Mucosa of rectum (tissue), 2 donors: ENCODE measurements at regions not wholly inside any gene's neighbourhood (a gene's known extent, or its start where the extent isn't known, plus 50 kb on each side); places are given as distances from the start of the nearest gene placed in this dataset.

Source experiments
- H3K27ac ChIP-seq, 2 donors: one replicate each; pipeline ENCODE4 v1.7.0; 2013; ENCODE audit warnings: inconsistent platforms in 2 of 2, low read depth in 2 of 2, low read length in 2 of 2
- H3K27me3 ChIP-seq, 2 donors: one replicate each; pipeline ENCODE4 v1.7.0; 2013; ENCODE audit warnings: low read length in 2 of 2; ENCODE audit not compliant: control insufficient read depth in 2 of 2, insufficient read depth in 2 of 2
- H3K36me3 ChIP-seq, 2 donors: one replicate each; pipeline ENCODE4 v1.7.0; 2013; ENCODE audit warnings: low read length in 2 of 2; ENCODE audit not compliant: control insufficient read depth in 2 of 2, insufficient read depth in 2 of 2
- H3K4me1 ChIP-seq, 2 donors: one replicate each; pipeline ENCODE4 v1.7.0; 2013; ENCODE audit warnings: low read length in 2 of 2, mild to moderate bottlenecking in 1 of 2; ENCODE audit not compliant: control insufficient read depth in 2 of 2, insufficient read depth in 2 of 2
- H3K4me3 ChIP-seq, 2 donors: one replicate each; pipeline ENCODE4 v1.7.0; 2013; ENCODE audit warnings: low read length in 2 of 2
- H3K9ac ChIP-seq, 2 donors: one replicate each; pipeline ENCODE4 v1.7.0; 2013; ENCODE audit warnings: low read length in 2 of 2, low read depth in 1 of 2, mild to moderate bottlenecking in 1 of 2
- H3K9me3 ChIP-seq, 2 donors: one replicate each; pipeline ENCODE4 v1.7.0; 2013; ENCODE audit warnings: low read length in 2 of 2; ENCODE audit not compliant: control insufficient read depth in 2 of 2
- donor health status: healthy.
- donor health status: Normal muscosa, but diverticular disease.

DNA sequence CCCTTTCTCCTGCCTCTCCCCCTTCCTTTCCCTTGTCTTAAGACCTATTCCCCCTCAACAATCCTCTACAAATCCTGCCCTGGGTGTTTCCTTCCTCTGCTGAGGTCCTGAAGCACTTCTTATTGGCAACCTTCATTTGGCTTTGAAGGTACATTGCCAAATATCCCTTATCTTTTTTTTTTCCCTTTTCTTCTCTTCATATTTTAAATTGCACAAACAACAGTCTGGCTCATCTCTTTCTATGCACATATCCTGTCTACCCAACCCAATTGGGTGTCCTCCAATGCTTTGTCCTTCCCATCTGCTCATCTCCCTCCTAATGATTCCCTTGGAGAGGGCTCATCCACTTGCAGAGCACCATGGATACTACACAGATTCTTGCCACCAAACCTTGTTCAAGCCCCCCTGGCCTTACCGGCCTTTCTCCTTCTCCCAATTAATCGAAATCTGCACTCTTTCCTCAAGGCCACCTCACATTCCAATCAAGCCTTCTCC lies 537.9 kb upstream of the JARID2 start:
- Histone ChIP-seq H3K27me3 (no peaks in the 10 kb centered on the region), H3K9me3 (no peaks in the 10 kb centered on the region), H3K9ac (no peak overlapping the region), H3K27ac (no peak overlapping the region), H3K36me3 (no peaks in the 10 kb centered on the region), H3K4me1 (peaks cover 0 to 2% of the 10 kb centered on the region in 2 donors), H3K4me3 (no peak overlapping the region)

DNA sequence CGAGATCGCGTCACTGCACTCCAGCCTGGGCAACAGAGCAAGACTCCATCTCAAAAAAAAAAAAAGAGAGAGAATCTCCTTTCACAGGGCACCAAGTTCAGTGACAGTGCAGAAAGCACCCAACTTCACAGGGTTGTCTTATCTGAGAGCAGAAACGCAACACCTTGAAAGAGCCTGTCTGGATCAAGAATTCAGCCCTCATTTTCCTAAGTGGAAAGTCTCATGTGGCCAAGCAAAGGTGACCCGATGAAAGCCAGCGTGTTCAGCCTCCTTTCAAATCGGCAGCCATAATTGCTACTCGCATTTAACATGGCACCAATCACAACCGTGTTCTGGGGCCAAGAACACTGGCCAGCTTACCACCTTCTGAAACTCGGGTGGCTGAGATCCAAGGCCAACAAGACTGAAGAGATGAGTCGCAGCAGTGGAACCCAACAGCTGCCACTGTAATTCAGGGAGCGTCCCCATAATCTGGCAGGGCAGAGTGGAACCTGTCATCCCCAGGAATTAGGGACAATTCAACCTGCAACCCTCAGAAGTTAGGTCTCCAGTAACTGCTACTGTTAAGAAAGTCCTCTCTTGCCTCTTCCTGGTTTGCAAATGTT lies 536.7 kb upstream of the JARID2 start:
- no peaks in the 10 kb centered on the region for H3K9me3 ChIP-seq

GRCh38 chr6:14709900-14710299 lies 536.0 kb upstream of the JARID2 start:
- no peak overlapping the region for H3K9ac ChIP-seq
- H3K4me1 ChIP-seq: peaks cover 0 to 2% of the 10 kb centered on the region in 2 donors
- H3K27me3 ChIP-seq: no peaks in the 10 kb centered on the region
- H3K27ac ChIP-seq: no peak overlapping the region
- no peaks in the 10 kb centered on the region for H3K36me3 ChIP-seq
- H3K4me3 ChIP-seq: no peak overlapping the region
- H3K9me3 ChIP-seq: no peaks in the 10 kb centered on the region

More for the DNA sequence above, 536.7 kb upstream of the JARID2 start:
- Histone ChIP-seq H3K36me3 (no peaks in the 10 kb centered on the region), H3K4me1 (peaks cover 0 to 2% of the 10 kb centered on the region in 2 donors), H3K27me3 (no peaks in the 10 kb centered on the region), H3K4me3 (no peak overlapping the region), H3K9ac (no peak overlapping the region), H3K27ac (no peak overlapping the region)

DNA sequence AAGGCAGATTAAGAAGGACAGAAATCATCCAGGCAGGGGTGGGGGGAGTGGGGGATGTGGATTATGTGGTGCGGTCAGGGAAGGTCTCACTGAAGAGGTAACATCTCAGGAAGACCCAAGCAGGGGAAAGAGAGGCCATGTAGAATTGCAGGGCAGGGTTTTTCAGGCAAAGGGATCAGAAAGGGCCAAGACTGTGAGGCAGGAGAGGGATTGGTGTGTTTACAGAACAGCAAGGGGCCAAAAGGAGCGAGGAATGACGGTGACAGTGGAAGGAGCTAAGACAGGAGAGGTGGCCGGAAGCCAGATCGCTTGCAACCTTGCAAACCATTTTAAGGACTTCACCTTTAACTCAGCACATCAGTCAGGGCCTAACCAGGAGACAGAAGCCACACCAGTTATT lies 535.4 kb upstream of the JARID2 start:
- Histone ChIP-seq H3K36me3 (no peaks in the 10 kb centered on the region), H3K9me3 (no peaks in the 10 kb centered on the region), H3K27ac (no peak overlapping the region), H3K27me3 (no peaks in the 10 kb centered on the region), H3K4me3 (no peak overlapping the region), H3K9ac (no peak overlapping the region), H3K4me1 (peaks cover 0 to 2% of the 10 kb centered on the region in 2 donors)

GRCh38 chr6:14711056-14711703 lies 534.7 kb upstream of the JARID2 start:
- no peaks in the 10 kb centered on the region for H3K36me3 ChIP-seq
- H3K9ac ChIP-seq: no peak overlapping the region
- H3K4me1 ChIP-seq: peaks cover 0 to 2% of the 10 kb centered on the region in 2 donors
- no peak overlapping the region for H3K27ac ChIP-seq
- no peaks in the 10 kb centered on the region for H3K27me3 ChIP-seq
- H3K4me3 ChIP-seq: no peak overlapping the region
- no peaks in the 10 kb centered on the region for H3K9me3 ChIP-seq

DNA sequence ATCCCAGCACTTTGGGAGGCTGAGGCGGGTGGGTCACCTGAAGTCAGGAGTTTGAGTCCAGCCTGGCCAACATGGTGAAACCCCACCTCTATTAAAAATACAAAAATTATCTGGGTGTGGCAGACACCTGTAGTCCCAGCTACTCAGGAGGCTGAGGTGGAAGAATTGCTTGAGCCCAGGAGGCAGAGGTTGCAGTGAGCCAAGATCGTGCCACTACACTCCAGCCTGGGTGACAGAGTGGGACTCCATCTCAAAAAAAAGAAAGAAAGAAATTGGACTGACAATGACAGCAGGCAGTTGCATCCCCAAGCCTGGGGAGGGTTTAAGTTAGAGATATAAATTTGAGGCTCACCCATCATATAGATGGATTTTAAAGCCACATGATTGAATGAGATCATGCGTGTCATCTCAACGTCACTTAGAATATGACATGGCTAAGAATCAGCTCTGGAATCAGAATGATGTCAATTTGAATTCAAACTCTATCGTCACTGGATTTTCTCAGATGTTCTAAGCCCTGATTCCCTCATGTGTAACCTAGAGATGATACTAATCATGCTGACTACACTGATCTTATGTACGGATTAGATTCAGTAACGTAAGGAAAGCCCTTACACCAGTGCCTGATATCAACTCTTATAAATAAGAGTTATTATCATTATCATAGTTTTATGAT lies 534.0 kb upstream of the JARID2 start:
- Histone ChIP-seq H3K9ac (no peak overlapping the region), H3K36me3 (no peaks in the 10 kb centered on the region), H3K4me1 (peaks cover 0 to 2% of the 10 kb centered on the region in 2 donors), H3K27me3 (no peaks in the 10 kb centered on the region), H3K4me3 (no peak overlapping the region), H3K9me3 (no peaks in the 10 kb centered on the region), H3K27ac (no peak overlapping the region)

DNA sequence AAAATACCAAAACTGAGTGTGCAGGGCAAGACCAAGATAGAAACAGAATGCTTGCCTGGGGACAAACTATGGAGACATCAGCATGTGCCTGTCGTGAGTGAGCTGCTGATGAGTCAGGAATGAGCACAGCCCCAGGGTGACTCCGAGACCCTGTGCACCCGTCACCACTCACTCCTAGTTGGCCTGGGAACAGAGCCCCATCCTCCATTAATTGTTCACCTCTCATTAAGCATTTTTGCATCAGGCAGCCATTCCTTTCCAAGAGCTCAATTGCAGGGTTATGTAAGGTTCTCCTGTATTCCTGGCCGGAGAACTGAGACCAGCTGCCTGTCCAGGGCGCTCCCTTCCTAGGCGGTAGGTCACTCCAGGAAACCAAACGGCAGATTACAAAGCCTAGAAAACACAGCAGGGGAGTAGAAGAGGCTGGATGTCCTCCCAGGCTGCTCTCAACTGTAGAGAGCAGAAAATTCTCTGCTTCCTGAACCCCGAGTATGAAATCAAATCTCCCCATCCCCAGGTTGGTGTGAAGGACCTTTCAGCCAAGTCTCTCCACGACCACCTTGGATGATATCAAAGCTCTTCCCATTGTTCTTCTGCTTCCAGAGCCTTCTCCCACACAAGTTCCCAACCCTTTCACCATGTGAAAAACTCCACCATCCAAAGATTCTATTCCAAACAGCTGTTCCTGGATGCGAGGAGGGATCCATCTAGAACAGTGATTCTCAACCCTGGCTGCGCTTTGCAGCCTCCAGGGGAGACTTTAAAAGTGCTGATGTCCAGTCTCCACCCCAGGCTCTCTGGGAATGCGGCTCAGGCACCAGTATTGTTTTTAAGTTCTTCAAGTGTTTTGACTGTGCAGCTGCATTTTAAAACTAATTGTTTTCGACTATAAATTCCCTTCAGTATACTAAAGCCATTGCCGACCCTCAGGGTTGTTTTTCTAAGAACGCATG lies 532.6 kb upstream of the JARID2 start:
- Histone ChIP-seq H3K27ac (no peak overlapping the region), H3K36me3 (no peaks in the 10 kb centered on the region)

DNA sequence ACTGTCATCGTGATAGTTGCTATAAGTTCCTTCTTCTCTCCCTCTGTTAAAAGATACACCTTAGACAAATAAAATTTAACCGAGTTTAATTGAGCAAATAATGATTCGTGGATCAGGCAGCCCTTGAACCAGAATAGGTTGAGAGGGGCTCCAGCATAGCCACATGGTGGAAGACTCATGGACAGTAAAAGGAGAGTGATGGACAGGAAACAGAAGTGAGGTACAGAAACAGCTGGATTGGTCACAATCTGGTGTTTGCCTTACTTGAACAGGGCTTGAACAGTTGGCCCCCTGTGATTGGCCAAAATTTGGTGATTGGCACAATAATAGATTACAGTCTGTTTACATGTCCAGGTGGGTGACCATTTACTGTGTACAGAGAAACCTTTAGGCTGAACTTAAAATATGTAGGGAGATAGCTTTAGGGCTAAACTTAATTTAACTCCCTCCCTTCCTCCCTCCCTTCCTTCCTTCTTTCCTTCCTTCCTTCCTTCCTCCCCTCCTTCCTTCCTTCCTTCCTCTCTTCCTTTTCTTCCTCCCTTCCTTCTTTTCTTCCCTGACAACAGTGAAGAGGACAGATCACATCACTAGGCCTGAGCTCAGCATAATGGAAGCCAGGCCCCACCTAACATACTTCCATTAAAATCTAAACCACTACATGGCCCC lies 531.8 kb upstream of the JARID2 start:
- Histone ChIP-seq H3K4me1 (peaks cover 2 to 3% of the 10 kb centered on the region in 2 donors), H3K36me3 (no peaks in the 10 kb centered on the region), H3K9ac (no peak overlapping the region), H3K27ac (no peak overlapping the region), H3K4me3 (no peak overlapping the region), H3K9me3 (no peaks in the 10 kb centered on the region), H3K27me3 (no peaks in the 10 kb centered on the region)

More for the DNA sequence above, 532.6 kb upstream of the JARID2 start:
- H3K27me3 ChIP-seq: no peaks in the 10 kb centered on the region
- H3K4me3 ChIP-seq: no peak overlapping the region
- no peaks in the 10 kb centered on the region for H3K9me3 ChIP-seq
- peaks cover 2 to 3% of the 10 kb centered on the region in 2 donors for H3K4me1 ChIP-seq
- H3K9ac ChIP-seq: no peak overlapping the region

- Histone ChIP-seq H3K27ac (no peak overlapping the region), H3K4me3 (no peak overlapping the region), H3K9ac (no peak overlapping the region), H3K36me3 (no peaks in the 10 kb centered on the region), H3K4me1 (peaks cover 2 to 3% of the 10 kb centered on the region in 2 donors), H3K9me3 (no peaks in the 10 kb centered on the region), H3K27me3 (no peaks in the 10 kb centered on the region)
Observed at GRCh38 chr6:14715076-14715475, 530.8 kb upstream of the JARID2 start.
